Loucy (cell line): ENCODE measurements at regions not wholly inside any gene's neighbourhood (a gene's known extent, or its start where the extent isn't known, plus 50 kb on each side); places are given as distances from the start of the nearest gene placed in this dataset.

Source experiments
- EZH2phosphoT487 ChIP-seq: fragments of 200-600 bp; IDR thresholded peaks from 2 replicates; pipeline ENCODE4 v1.6.1; 2018; ENCODE audit warnings: antibody characterized with exemption, mild to moderate bottlenecking, moderate library complexity, borderline replicate concordance
- TF ChIP-seq, protein P1 (sequence below): fragments of 200-600 bp; sonication (generic); conservative IDR thresholded peaks from 2 replicates; pipeline ENCODE4 v1.5.1; 2014; ENCODE audit warnings: mild to moderate bottlenecking, antibody characterized with exemption, low read length

DNA sequence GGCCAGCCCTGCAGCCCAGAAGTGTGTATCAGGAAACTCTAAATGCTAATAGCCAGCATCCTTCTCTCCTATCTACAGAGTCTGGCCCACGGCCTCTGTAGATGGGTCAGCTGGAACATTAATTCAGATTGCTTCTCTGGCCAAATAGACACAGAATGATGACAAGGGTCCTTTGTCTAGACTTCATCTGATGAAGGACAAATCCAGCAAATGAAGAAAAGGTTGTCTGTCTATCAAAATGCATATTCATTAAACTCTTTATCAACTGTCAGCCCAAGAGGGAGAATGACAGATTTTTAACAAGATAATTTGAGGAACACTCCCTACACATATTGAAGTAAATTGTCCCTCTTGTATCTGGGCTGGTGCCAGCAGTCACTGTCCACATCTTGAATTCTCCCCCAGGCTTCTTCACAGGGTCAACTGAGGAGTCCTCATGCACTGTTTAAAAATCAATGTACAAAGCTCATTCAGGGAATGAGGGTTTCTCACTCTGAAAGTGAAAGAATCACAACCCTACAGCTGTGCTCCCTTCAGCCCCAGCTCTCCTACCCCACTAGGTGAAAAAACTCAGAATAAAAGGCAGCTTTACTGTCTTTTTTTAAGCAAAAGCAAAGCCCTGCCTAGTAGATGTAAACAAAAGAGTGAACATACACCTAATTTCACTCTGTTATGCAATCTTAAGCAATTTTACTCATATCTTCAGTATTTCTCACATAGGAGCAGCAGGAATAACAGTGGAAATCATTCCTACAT is 507.7 kb downstream of the IGSF11 start:
- TF ChIP-seq, protein P1, sequence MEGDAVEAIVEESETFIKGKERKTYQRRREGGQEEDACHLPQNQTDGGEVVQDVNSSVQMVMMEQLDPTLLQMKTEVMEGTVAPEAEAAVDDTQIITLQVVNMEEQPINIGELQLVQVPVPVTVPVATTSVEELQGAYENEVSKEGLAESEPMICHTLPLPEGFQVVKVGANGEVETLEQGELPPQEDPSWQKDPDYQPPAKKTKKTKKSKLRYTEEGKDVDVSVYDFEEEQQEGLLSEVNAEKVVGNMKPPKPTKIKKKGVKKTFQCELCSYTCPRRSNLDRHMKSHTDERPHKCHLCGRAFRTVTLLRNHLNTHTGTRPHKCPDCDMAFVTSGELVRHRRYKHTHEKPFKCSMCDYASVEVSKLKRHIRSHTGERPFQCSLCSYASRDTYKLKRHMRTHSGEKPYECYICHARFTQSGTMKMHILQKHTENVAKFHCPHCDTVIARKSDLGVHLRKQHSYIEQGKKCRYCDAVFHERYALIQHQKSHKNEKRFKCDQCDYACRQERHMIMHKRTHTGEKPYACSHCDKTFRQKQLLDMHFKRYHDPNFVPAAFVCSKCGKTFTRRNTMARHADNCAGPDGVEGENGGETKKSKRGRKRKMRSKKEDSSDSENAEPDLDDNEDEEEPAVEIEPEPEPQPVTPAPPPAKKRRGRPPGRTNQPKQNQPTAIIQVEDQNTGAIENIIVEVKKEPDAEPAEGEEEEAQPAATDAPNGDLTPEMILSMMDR, result no peak
- no peak for TF ChIP-seq EZH2phosphoT487
